NCI-H1092 (cell line): ENCODE measurements at regions not wholly inside any gene's neighbourhood (a gene's known extent, or its start where the extent isn't known, plus 50 kb on each side); places are given as distances from the start of the nearest gene placed in this dataset.

Experiments
- DNase-seq: peaks from one replicate; lab custom pipeline; 2025; lab: John Stamatoyannopoulos, UW

DNA sequence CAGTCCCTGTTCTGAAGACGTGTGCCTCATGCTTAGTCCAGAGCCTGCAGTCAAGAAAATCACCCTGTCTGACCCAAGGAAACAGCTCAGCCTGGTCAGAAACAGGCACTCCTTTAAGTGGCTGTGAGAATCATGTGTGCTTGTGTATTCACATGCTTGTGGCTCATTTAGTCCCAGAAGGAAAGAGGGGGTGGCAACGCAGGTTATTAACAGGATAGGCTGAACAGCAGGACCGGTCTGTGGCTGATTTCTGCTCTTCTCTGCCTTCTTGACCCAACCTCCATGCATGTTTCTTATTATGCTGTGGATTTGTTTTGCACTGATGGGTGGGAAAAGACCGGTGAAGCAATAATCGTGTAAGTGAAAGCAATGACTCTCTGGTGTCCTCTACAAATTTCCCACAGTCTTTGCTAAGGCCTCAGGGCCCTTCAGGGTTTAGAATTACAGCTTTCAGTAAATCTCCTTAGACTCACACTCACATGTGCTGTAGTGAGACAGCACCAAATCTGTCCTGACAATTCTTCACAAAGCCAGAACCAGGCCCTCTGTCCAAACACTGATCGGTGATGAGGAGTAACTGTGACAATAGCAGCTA is 288.1 kb downstream of the ETS1 start:
- no peak for DNase-seq

DNA sequence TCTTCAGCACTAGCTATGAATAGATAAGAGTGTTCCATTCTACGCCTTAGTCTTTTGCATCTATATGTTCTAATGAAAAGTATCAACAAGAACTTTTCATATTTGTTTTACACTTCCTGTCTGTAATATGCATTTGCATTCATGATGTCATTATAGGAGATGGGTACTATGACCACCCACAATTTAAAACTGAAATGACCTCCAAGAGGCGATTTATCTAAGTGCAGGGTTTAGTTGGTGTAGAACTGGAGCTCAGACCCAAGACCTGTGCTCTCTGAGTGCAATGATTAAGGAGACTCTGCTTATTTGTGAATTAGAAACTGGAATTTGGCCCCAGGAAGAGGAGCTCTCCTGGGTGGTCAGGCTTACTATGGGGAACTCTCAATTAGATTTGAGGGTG is 289.1 kb downstream of the ETS1 start:
- no peak for DNase-seq

DNA sequence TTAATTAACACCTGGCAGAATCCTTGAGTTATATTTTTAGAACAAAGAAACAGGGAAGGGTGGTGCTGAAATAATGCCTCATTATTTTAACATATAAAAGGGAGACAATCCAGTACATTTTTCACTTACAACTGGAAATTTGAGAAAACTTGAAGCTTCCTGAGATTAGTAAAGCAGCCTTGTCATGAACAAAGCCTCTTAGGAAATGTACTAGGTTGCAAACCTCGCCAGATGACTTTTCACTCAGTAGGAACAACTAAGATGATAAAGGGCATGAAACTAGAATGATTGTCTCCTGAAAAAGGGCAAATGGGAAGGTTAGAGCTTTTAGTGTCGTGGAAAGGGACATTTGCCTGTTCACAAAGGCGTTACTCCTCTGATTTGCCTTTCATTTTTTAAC is 289.6 kb downstream of the ETS1 start:
- no peak for DNase-seq

DNA sequence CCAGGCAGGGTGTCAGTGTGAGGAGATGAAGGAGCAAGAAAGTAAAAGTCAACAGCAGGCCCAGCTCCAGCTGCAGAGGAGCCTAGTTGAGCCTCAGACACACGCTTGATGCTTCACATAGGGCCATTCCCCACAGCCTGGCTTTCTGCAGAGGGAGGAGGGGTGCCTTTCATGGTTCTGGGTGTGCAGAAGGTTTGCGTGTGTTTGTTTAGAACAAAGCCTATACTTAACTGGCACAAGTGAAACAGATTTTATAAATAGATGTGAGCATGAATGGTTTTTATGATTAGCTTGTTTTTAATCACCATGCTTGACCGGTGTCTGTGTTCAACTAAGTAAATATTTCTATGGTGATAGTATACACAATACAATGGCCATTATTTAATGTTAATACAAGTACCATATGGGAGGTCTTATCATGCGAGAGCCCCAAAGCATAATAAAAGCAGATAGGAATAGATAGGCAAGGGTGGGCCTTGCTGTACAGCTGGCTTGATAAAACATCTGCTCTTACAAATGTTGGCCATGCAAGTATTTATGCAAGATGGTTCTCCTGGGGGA is 290.2 kb downstream of the ETS1 start:
- DNase-seq, result peak; percentile 71

DNA sequence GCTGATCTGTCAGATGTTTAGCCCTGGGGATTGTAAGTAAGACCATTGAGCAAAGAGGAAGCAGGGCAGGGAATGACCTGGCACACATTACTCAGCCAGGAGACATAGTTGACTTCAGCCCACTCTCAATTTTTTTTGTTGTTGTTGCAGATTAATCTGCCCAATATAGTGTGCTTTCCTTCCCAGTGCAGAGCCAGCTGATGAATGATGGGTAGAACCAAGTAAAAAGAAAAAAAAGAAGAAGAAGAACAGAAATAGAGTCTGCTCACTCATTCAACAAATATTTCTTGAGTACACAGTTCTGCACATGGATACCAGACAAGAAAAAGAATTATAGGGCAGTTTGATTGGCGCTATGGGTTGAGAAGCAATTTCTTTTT is 292.7 kb downstream of the ETS1 start:
- DNase-seq, result no peak

DNA sequence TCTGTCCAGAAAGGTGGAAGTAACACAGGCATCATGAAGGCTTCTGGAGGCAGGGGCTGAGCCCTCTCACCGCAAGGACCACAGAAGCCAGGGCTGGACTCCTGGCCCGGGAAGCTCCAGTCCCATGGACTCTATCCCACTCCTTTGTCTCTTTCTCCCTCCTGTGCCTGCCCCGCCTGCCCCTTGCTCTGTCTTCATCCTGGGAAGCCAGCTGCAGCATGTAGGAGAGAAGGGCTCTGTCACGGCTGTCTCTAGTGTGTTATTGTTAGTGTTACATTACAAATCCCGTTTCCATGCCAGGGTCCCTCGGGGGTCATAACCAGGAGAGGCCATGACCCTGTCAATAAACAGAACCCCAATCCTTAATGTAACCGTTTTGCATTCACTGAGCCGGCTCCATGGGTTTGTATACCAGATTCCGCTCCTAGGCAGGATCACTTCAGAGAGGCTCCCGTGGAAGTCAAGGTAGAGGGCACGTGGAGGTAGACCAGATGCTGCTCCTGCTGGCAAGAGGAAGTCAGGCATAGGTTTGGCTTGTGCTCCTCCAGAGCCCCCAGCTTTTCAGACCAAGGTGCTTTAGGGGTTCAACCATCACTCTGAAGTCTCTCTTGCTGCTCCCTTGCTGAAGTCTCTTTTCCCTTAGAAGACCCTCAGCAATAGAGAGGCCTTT is 293.2 kb downstream of the ETS1 start:
- no peak for DNase-seq

DNA sequence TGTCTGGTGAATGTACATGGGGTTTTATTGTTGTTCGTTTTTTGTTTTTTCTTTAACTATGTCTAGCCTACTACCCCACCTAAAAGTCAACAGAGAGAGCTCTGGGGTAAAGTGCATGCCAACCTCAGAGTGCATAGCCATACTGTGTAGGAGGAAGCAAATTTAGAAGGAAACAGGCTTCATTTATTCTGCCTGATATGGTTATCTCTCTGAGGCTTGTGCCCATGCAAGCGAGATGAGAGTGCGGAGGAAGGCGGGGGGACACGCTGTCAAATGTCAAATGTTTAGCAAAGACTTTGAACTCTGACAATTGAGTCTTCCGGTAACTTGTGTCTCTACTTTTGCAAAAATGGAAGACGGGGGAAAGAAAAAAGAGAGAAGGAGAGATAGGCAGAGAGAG is 295.5 kb downstream of the ETS1 start:
- DNase-seq, result no peak

DNA sequence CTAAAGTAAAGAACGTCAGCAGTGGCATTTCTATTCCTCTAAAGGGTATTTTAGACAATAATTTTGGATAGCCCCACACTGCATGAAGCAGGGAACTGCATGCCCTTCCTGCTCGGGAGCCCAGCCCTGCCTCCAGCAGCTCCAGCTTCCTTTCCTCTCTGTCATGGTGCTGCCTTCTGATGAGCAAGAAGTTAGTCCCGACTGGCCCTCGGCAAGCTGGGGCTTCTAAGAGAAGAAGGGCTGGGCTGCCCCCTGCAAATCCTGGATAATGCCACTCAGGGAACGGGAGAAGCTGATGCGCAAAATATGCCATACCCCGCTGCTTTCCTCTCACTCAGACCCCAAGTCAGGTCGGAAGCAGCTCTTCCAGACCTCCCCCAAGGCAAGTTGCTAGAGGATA is 296.4 kb downstream of the ETS1 start:
- DNase-seq, result no peak

DNA sequence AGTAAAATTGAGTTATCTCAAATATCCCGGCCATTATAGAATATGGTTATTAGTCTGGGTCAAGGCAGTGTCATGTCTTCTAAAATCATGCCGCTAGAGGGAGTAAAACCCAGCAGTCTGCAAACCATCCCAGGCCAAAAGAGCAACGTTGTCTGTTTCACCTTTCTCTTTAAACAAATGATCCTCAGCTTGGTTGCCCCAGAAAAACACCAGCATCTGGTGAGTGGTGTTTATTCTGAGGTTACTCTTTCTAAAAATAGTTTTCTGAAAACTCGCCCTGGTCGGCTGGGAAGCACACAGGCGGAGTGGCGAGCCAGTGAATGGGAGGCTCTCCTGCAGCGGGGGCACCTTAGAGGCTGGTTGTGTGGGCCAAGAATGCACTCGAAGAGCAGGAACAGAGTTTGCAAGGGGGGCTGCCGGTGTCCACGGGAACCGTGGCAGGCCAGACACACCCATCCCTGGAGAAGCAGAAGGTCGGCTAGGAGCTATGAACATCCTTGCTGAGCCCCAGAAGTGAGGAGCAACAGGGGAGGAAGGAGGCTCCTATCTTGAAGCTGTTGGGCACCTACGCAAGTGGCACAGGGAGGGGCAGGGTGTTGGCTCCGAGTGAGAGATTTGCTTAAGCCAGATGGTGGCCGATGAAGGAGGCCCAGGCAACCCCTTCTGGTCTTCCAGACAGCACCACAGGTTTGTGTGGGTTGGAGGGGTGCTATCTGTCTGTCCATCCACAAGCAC is 297.1 kb downstream of the ETS1 start:
- peak; percentile 69 for DNase-seq

DNA sequence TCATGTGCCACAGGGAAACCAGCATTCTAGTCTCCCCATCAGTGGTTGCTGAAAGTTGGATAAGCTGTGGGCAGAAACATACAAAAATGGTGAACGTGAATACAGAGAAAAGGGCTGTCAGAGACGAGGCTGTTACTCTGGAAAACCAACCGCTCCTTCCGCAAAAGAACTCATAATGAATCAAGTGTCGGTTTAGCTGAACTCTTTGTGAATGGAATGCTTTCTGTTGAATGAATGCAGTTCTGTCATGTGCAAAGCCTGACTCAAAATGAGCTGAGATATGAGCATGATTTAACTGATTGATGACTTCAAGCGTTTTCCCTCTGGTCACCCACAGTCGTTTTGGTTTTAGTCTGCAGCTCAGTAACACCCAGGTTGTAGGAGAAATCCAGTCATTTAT is 298.3 kb downstream of the ETS1 start:
- no peak for DNase-seq

DNA sequence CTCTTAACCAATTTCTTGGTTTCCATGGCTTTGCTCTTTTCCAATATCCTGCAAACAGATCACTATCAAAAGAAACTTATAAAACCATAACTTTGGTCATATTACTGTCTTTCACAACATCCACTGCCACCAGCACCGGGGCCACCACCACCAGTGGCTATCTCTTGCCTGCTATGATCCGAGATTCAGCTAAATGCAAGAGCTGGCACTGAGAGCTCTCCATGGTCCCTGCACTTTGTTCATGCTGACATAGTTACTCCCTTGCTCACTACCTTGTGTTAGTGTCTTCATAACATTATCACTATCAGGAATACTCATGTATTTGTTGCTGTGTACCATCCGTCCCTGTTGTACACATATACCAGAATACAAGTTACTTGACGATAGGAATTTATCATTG is 299.0 kb downstream of the ETS1 start:
- DNase-seq, result no peak

DNA sequence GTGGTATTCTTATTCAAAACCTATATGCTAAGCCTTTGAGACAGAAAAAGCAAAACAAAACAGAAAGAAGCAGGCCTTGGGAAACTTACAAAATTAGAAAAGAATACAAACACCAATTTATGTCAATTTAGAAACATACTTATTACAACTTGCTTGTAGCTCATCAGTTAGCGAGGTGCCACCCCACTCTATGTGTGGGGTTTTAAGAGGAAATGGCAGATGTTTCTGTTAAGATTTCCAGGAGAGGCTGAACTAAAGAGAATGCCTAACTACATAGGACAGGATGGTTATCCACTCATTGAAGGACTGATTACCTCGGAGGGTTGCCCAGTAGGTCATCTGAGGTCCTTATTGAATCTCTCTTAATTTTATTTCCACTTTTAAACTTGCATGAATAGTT is 302.0 kb downstream of the ETS1 start:
- no peak for DNase-seq

DNA sequence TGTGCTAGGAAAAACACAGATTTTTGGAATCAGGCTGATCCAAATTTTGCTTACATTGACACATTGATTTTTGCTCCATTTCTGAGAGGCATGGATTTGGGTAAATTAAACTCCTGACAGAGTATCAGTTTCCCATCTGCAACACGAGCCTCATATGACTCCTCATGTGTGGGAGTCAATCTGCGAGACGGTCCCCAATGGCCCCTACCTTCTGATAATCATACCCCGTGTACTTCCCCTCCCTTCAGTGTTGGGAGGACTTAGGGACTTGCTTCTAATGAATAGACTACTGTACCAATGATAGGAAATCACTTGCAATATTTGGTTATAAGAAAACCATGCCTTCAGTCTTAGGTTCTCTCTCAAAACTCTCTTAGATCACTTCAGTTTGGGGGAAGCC is 302.7 kb downstream of the ETS1 start:
- DNase-seq, result no peak

DNA sequence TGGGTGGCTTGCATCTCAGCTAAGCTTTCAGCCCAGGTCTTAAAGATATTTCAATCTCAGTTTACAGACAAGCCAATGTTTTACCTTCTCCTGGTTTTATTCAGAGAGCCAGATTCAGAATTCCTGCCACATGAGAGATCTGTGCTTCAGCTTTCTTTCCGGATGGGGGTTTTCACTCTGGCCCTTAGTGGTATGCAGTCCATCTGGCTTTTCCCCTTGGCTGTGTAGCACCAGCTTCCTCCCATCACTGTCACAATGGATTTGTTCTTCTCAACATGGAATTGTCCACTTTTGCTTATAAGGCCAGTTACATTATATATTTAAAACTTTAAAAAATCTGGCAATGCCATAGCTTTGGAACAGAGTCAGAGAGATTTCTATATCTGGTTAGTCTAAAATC is 303.9 kb downstream of the ETS1 start:
- DNase-seq, result no peak

DNA sequence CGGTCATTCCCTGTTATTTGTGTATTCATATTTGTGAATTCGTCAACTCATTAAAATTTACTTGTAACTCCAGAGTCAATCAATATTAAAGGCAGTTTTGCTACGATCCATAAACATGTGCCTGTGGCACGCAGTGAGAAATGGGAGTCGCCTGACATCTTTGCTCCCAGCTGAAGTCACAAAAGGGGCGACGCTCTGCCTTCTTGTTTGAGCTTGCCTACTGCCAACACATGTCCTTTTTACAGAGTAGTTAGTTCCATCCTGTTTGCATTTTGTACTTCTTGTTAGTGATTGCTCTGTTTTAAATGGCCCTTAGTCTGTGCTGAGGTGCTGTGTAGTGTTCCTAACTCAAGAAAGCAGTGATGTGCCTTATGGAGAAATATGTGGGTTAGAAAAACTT is 305.3 kb downstream of the ETS1 start:
- DNase-seq, result no peak

DNA sequence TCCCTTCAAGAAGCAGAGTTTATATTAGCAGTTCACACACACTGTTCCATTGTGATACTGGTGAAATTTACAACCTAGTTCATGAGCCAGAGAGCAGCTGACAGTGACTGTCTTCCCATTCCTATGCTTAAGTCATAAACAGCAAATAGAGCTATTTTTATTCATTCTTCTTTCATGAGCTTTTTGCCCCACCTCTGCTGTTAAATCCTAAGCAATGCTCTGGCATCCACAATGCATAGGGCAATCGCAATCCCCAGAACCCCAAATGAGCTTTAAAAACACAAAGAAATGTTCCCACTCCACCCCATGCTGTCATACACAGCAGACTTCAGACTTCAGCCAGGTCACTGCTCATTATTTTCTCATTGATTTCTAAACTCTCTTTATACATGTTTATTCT is 307.5 kb downstream of the ETS1 start:
- no peak for DNase-seq

DNA sequence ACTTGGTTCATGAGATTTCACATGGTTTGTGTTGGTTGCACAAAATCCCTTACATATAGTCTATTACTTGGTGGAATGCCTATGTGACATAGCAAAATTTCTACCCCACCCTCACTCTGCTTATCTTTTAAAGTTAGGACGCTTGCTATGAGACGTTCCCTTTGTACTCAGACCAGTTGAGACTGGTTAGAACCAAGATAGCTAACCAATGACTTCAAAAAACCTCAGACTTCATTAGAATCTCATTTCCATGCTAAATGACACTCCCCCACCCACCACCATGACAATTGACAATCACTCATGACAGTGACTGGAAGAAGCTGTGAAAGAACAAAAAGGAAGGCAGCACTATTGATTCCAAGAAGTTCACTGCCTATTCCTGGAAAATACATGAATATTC is 313.6 kb downstream of the ETS1 start:
- no peak for DNase-seq

DNA sequence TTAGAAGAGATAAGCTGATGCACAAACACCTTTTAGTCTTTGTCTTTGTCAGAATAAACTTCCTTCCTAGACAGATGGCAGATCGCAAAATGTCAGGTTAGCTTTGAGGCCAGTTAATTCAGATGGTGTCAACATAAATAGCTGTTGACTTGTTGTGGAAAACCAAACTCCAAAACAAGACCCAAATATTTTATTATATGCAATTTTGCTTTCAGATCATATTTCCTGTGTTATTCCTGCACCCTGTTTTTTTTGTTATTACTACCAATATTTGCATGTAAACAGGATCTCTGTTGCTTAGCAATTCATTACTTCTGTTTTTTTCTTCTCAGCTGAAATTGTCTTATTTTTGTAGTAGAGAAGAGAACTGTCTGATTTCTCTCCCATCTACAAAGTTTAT is 316.0 kb downstream of the ETS1 start:
- no peak for DNase-seq

DNA sequence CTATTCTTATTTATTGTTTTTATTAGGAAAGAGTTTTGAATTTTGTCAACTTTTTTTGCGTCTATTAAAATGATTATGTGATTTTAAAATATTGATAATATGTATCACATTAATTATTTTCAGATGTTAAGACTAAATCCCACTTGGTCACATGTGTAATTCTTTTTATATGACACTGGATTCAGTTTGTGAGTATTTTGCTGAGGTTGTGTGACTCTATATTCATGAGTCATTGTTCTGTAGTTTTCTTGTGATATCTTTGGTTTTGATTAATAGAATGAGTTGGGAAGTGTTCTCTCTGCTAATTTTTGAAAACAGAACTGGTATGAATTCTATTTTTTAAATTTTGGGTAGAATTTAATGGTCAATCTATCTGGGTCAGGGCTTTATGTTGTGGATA is 317.9 kb downstream of the ETS1 start:
- DNase-seq, result no peak

DNA sequence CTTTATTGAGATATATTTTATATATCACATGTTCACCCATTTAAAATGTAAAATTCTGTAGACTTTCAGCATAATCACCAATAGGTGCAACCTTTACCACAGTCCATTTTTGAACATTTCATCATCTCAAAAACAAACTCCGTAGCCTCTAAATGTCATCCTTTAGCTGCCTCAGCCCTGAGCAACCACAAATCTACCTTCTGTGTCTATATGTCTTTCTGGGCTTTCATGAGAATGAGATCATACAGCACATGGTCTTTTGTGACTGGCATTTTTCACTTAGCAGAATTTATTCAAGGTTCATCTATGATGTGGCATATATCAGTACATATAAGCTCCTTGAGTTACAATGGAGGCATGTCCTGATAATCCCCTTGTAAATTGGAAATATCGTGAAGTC is 320.5 kb downstream of the ETS1 start:
- DNase-seq, result no peak

DNA sequence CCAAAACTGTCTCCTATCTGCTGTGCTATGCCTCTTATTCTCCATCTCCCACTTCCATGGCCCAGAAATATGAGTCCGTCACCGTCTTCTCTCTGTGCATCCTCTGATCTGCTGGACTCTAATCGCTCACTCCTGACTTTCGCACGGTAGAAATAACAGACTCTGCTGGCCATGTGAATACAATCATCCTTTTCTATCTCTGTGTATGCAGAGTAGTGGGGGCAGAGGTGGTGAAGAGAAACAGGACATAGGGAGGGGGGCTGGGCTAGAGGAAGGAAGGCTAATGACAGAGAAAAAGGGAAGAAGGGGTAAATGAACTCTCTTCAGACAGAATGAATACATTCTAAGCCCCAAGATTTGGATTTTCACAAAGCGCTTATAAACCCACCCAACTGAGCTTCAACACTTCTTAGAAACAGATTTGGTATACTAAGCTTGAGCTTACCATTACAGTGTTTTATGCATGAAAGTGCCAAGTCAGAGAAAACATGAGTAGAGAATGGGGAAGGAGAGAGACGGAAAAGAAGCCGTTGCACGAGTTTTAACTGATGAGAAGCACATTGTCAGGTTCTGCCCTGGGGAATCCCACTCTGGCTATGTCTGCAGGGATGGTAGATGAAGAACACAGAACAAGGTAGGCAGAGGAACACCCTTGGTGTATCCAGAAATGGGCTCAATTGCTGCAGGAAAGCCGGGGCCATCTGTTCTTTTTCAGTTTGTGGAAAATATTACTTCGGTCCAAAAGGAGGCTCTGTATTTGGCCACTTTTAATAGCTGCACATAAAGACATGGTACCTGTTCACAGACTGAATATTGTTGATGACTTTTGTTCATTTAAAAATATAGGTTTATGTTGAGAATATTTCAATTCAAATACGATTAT is 324.7 kb downstream of the ETS1 start:
- no peak for DNase-seq

DNA sequence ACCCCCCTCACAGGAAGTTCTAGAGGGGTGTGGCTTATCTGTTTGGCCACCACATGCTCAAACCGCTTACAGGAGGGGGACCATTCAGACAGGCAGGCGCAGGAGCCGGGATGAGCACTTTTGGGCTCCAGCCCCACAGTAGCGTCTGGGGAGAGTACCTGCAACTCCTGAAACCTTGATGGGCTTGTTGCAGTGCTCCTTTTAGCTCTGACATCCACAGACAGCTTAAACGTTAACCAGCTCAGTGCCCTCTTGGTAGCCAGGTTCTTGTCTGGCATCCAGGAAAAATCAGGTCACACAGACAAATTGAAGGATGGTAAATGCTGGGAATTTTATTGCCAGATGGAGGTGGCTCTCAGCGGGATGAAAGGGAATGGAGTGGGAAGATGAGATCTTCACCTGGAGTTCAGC is 326.3 kb downstream of the ETS1 start:
- DNase-seq, result peak; percentile 5
